ENCODE measurements at regions not wholly inside any gene's neighbourhood (a gene's known extent, or its start where the extent isn't known, plus 50 kb on each side); places are given as distances from the start of the nearest gene placed in this dataset.

DNA sequence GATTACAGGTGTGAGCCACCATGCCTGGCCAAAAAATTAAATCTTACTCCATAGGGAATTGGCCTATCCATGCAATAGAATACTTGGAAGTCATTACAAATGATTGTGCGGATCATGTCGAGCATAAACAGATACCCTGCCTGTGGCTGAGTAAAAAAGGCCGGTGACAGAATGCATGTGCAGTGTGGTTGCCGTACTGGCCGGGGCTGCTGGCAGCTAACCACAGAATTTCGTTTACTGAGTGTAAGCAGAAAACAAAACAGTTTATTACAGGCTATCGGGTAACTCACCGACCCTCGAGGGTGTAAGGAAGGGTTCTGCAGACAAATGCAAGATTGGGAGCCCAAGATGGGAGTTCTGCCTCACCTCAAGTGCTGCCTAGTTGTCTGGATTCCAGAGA is 127.7 kb downstream of the ZIC5 start:
- DNase-seq (ENCODE audit: low spot score), result no peak
- Mint-ChIP-seq H3K9me3 (no peaks in the 10 kb centered on the region), H3K36me3 (no peaks in the 10 kb centered on the region), H3K4me3 (no peak overlapping the region), H3K27me3 (ENCODE audit: low read depth) (no peaks in the 10 kb centered on the region), H3K27ac (no peak overlapping the region), H3K4me1 (peaks cover 27% of the 10 kb centered on the region)
- TF ChIP-seq TCF7 (CRISPR knock-in tag; IDR thresholded peaks at IDR 0.05; ENCODE audit: low read depth), result no peak
- TF ChIP-seq GRHL2 (CRISPR knock-in tag; IDR thresholded peaks at IDR 0.05; ENCODE audit: insufficient replicate concordance, severe bottlenecking), result no peak
- TF ChIP-seq, protein P1, sequence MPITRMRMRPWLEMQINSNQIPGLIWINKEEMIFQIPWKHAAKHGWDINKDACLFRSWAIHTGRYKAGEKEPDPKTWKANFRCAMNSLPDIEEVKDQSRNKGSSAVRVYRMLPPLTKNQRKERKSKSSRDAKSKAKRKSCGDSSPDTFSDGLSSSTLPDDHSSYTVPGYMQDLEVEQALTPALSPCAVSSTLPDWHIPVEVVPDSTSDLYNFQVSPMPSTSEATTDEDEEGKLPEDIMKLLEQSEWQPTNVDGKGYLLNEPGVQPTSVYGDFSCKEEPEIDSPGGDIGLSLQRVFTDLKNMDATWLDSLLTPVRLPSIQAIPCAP (CRISPR knock-in tag; IDR thresholded peaks at IDR 0.05), result no peak
- TF ChIP-seq, protein P2, sequence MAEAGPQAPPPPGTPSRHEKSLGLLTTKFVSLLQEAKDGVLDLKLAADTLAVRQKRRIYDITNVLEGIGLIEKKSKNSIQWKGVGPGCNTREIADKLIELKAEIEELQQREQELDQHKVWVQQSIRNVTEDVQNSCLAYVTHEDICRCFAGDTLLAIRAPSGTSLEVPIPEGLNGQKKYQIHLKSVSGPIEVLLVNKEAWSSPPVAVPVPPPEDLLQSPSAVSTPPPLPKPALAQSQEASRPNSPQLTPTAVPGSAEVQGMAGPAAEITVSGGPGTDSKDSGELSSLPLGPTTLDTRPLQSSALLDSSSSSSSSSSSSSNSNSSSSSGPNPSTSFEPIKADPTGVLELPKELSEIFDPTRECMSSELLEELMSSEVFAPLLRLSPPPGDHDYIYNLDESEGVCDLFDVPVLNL (CRISPR knock-in tag; IDR thresholded peaks at IDR 0.05; ENCODE audit: borderline replicate concordance, low read depth), result no peak
- no peak for TF ChIP-seq SMAD4 (CRISPR knock-in tag; IDR thresholded peaks at IDR 0.05)
- TF ChIP-seq ATF1 (CRISPR knock-in tag; IDR thresholded peaks at IDR 0.05), result no peak
- TF ChIP-seq NFATC4 (CRISPR knock-in tag; IDR thresholded peaks at IDR 0.05), result no peak
- TF ChIP-seq EMX1 (CRISPR knock-in tag; IDR thresholded peaks at IDR 0.05), result no peak
- TF ChIP-seq SOX15 (CRISPR knock-in tag; IDR thresholded peaks at IDR 0.05), result no peak
- no peak for TF ChIP-seq NFE2L1 (CRISPR knock-in tag; IDR thresholded peaks at IDR 0.05)
- no peak for TF ChIP-seq ELF4 (CRISPR knock-in tag; IDR thresholded peaks at IDR 0.05; ENCODE audit: low read depth)
- no peak for TF ChIP-seq GABPB1 (CRISPR knock-in tag; IDR thresholded peaks at IDR 0.05)
- TF ChIP-seq ZNF423 (CRISPR knock-in tag; IDR thresholded peaks at IDR 0.05), result no peak
- TF ChIP-seq KAT7 (CRISPR knock-in tag; IDR thresholded peaks at IDR 0.05; ENCODE audit: borderline replicate concordance), result no peak
- TF ChIP-seq, protein P3, sequence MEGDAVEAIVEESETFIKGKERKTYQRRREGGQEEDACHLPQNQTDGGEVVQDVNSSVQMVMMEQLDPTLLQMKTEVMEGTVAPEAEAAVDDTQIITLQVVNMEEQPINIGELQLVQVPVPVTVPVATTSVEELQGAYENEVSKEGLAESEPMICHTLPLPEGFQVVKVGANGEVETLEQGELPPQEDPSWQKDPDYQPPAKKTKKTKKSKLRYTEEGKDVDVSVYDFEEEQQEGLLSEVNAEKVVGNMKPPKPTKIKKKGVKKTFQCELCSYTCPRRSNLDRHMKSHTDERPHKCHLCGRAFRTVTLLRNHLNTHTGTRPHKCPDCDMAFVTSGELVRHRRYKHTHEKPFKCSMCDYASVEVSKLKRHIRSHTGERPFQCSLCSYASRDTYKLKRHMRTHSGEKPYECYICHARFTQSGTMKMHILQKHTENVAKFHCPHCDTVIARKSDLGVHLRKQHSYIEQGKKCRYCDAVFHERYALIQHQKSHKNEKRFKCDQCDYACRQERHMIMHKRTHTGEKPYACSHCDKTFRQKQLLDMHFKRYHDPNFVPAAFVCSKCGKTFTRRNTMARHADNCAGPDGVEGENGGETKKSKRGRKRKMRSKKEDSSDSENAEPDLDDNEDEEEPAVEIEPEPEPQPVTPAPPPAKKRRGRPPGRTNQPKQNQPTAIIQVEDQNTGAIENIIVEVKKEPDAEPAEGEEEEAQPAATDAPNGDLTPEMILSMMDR (IDR thresholded peaks at IDR 0.05), result no peak
- TF ChIP-seq, protein P4, sequence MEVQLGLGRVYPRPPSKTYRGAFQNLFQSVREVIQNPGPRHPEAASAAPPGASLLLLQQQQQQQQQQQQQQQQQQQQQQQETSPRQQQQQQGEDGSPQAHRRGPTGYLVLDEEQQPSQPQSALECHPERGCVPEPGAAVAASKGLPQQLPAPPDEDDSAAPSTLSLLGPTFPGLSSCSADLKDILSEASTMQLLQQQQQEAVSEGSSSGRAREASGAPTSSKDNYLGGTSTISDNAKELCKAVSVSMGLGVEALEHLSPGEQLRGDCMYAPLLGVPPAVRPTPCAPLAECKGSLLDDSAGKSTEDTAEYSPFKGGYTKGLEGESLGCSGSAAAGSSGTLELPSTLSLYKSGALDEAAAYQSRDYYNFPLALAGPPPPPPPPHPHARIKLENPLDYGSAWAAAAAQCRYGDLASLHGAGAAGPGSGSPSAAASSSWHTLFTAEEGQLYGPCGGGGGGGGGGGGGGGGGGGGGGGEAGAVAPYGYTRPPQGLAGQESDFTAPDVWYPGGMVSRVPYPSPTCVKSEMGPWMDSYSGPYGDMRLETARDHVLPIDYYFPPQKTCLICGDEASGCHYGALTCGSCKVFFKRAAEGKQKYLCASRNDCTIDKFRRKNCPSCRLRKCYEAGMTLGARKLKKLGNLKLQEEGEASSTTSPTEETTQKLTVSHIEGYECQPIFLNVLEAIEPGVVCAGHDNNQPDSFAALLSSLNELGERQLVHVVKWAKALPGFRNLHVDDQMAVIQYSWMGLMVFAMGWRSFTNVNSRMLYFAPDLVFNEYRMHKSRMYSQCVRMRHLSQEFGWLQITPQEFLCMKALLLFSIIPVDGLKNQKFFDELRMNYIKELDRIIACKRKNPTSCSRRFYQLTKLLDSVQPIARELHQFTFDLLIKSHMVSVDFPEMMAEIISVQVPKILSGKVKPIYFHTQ (CRISPR knock-in tag; IDR thresholded peaks at IDR 0.05), result no peak
- TF ChIP-seq, protein P5, sequence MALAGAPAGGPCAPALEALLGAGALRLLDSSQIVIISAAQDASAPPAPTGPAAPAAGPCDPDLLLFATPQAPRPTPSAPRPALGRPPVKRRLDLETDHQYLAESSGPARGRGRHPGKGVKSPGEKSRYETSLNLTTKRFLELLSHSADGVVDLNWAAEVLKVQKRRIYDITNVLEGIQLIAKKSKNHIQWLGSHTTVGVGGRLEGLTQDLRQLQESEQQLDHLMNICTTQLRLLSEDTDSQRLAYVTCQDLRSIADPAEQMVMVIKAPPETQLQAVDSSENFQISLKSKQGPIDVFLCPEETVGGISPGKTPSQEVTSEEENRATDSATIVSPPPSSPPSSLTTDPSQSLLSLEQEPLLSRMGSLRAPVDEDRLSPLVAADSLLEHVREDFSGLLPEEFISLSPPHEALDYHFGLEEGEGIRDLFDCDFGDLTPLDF (CRISPR knock-in tag; IDR thresholded peaks at IDR 0.05), result no peak
- CTCF ChIA-PET, result interaction anchor here (0.6 to 1.0 kb wide), 2 partner anchors 13 to 86 kb away, joined by 3 read pairs; no protein-coding TSS in a partner anchor
- POLR2A ChIA-PET, result no interaction called here
- no peak for ATAC-seq

DNA sequence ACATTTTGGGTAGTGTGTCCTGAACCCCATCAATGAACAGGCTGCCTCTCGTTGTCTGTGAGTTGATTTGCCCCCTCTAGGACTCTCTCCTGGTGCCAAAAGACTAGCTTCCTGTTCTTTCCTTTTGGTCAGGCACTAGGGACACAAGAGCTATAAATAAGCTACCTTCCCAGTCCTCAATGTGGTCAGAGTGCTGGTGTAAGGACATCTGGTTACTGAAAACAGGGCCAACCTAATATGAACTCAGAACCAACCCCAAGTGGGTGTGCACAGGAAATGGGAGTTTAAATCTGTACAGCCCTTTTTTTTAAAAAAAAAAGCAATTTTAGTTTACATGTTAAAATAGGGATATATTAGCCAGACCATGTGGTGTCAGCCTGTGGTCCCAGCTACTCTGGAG is 129.2 kb downstream of the ZIC5 start:
- H3K27ac Mint-ChIP-seq, result no peak overlapping the region
- DNase-seq (ENCODE audit: low spot score), result no peak
- CTCF ChIA-PET, result interaction anchor here (0.7 kb wide), 1 partner anchor 9 kb away, joined by 3 read pairs; no protein-coding TSS in a partner anchor
- TF ChIP-seq, protein P6, sequence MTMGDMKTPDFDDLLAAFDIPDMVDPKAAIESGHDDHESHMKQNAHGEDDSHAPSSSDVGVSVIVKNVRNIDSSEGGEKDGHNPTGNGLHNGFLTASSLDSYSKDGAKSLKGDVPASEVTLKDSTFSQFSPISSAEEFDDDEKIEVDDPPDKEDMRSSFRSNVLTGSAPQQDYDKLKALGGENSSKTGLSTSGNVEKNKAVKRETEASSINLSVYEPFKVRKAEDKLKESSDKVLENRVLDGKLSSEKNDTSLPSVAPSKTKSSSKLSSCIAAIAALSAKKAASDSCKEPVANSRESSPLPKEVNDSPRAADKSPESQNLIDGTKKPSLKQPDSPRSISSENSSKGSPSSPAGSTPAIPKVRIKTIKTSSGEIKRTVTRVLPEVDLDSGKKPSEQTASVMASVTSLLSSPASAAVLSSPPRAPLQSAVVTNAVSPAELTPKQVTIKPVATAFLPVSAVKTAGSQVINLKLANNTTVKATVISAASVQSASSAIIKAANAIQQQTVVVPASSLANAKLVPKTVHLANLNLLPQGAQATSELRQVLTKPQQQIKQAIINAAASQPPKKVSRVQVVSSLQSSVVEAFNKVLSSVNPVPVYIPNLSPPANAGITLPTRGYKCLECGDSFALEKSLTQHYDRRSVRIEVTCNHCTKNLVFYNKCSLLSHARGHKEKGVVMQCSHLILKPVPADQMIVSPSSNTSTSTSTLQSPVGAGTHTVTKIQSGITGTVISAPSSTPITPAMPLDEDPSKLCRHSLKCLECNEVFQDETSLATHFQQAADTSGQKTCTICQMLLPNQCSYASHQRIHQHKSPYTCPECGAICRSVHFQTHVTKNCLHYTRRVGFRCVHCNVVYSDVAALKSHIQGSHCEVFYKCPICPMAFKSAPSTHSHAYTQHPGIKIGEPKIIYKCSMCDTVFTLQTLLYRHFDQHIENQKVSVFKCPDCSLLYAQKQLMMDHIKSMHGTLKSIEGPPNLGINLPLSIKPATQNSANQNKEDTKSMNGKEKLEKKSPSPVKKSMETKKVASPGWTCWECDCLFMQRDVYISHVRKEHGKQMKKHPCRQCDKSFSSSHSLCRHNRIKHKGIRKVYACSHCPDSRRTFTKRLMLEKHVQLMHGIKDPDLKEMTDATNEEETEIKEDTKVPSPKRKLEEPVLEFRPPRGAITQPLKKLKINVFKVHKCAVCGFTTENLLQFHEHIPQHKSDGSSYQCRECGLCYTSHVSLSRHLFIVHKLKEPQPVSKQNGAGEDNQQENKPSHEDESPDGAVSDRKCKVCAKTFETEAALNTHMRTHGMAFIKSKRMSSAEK (CRISPR knock-in tag; IDR thresholded peaks at IDR 0.05; ENCODE audit: borderline replicate concordance), result no peak
- TF ChIP-seq, protein P7, sequence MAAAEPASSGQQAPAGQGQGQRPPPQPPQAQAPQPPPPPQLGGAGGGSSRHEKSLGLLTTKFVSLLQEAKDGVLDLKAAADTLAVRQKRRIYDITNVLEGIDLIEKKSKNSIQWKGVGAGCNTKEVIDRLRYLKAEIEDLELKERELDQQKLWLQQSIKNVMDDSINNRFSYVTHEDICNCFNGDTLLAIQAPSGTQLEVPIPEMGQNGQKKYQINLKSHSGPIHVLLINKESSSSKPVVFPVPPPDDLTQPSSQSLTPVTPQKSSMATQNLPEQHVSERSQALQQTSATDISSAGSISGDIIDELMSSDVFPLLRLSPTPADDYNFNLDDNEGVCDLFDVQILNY (CRISPR knock-in tag; IDR thresholded peaks at IDR 0.05), result no peak
- TF ChIP-seq ZBTB21 (CRISPR knock-in tag; IDR thresholded peaks at IDR 0.05; ENCODE audit: borderline replicate concordance), result no peak
- no peak for TF ChIP-seq FOXK1 (CRISPR knock-in tag; IDR thresholded peaks at IDR 0.05)
- no peak for TF ChIP-seq RORB (CRISPR knock-in tag; IDR thresholded peaks at IDR 0.05)
- TF ChIP-seq NFYB (CRISPR knock-in tag; conservative IDR thresholded peaks at IDR 0.05; ENCODE audit: low read depth), result no peak
- no peak for TF ChIP-seq SMAD4 (CRISPR knock-in tag; IDR thresholded peaks at IDR 0.05)

More for the DNA sequence above, 129.2 kb downstream of the ZIC5 start:
- POLR2A ChIA-PET, result no interaction called here
- Mint-ChIP-seq H3K4me1 (peaks cover 22% of the 10 kb centered on the region), H3K36me3 (no peaks in the 10 kb centered on the region), H3K4me3 (no peak overlapping the region), H3K9me3 (no peaks in the 10 kb centered on the region), H3K27me3 (ENCODE audit: low read depth) (no peaks in the 10 kb centered on the region)
- ATAC-seq, result no peak
